Left ventricle myocardium superior (tissue), 1 donor: ENCODE measurements at regions not wholly inside any gene's neighbourhood (a gene's known extent, or its start where the extent isn't known, plus 50 kb on each side); places are given as distances from the start of the nearest gene placed in this dataset.

ENCODE experiments used
- ATAC-seq: fragments of 200-7000 bp; cut with Tn5 transposase; one replicate; pipeline ENCODE4 v1.9.1; 2020; ENCODE audit warnings: mild to moderate bottlenecking, moderate library complexity
- DNase-seq: peaks from one replicate; pipeline ENCODE4 v3.0.0-alpha.2; 2020
- intact Hi-C: fragments of 100-400 bp; cut with micrococcal nuclease; formaldehyde crosslinking; loops from one replicate; pipeline ENCODE4 v1.11.0; 2022
- donor health status: DM: no; HTN: yes; CAD: no; lungs with severe emphysema.

- intact Hi-C loops: no loop called here
- ATAC-seq: no peak
- DNase-seq: no peak
Measured at GRCh38 chr2:128752691-128753263, 434.1 kb upstream of the HS6ST1 start.

GRCh38 chr2:128753321-128753720 lies 434.7 kb upstream of the HS6ST1 start:
- no peak for DNase-seq
- ATAC-seq: no peak
- intact Hi-C loops: no loop called here

- intact Hi-C loops: no loop called here
- DNase-seq (no peak), ATAC-seq (no peak)
Measured at GRCh38 chr2:128753800-128754199, 435.1 kb upstream of the HS6ST1 start.

GRCh38 chr2:128754246-128754724 lies 435.6 kb upstream of the HS6ST1 start:
- ATAC-seq (peak; percentile 94), DNase-seq (peak; percentile 77)
- intact Hi-C loops: no loop called here

- DNase-seq (no peak), ATAC-seq (no peak)
- intact Hi-C loops: no loop called here
Measured at GRCh38 chr2:128755695-128756364, 437.2 kb upstream of the HS6ST1 start.

GRCh38 chr2:128756365-128756717 lies 437.7 kb upstream of the HS6ST1 start:
- intact Hi-C loops: no loop called here
- peak; percentile 86 for ATAC-seq
- peak; percentile 50 for DNase-seq

- ATAC-seq (no peak), DNase-seq (no peak)
- intact Hi-C loops: no loop called here
Measured at GRCh38 chr2:128765811-128766210, 447.1 kb upstream of the HS6ST1 start.

GRCh38 chr2:128768041-128768440 lies 449.4 kb upstream of the HS6ST1 start:
- DNase-seq (no peak), ATAC-seq (peak; percentile 81)
- intact Hi-C loops: no loop called here

GRCh38 chr2:128769457-128770142 lies 450.9 kb upstream of the HS6ST1 start:
- intact Hi-C loops: no loop called here
- no peak for DNase-seq
- ATAC-seq: no peak

GRCh38 chr2:128770143-128771085 lies 451.7 kb upstream of the HS6ST1 start:
- DNase-seq: no peak
- no peak for ATAC-seq
- intact Hi-C loops: no loop called here

- intact Hi-C loops: no loop called here
- ATAC-seq: no peak
Measured at GRCh38 chr2:128771401-128771800, 452.7 kb upstream of the HS6ST1 start.

GRCh38 chr2:128772671-128773070 lies 454.0 kb upstream of the HS6ST1 start:
- intact Hi-C loops: no loop called here
- DNase-seq (no peak), ATAC-seq (no peak)

More at GRCh38 chr2:128771401-128771800, 452.7 kb upstream of the HS6ST1 start:
- no peak for DNase-seq

- ATAC-seq: no peak
- intact Hi-C loops: no loop called here
- no peak for DNase-seq
Measured at GRCh38 chr2:128773641-128774319, 455.1 kb upstream of the HS6ST1 start.

- intact Hi-C loops: no loop called here
- no peak for DNase-seq
- peak; percentile 93 for ATAC-seq
Measured at GRCh38 chr2:128774320-128775216, 455.9 kb upstream of the HS6ST1 start.

- intact Hi-C loops: no loop called here
- DNase-seq (no peak), ATAC-seq (peak; percentile 7)
Measured at GRCh38 chr2:128775217-128775913, 456.7 kb upstream of the HS6ST1 start.

- ATAC-seq (no peak), DNase-seq (no peak)
- intact Hi-C loops: no loop called here
Measured at GRCh38 chr2:128775914-128776285, 457.2 kb upstream of the HS6ST1 start.

GRCh38 chr2:128776461-128777195 lies 458.0 kb upstream of the HS6ST1 start:
- DNase-seq (no peak), ATAC-seq (no peak)
- intact Hi-C loops: no loop called here
